ENCODE measurements at regions not wholly inside any gene's neighbourhood (a gene's known extent, or its start where the extent isn't known, plus 50 kb on each side); places are given as distances from the start of the nearest gene placed in this dataset.

DNA sequence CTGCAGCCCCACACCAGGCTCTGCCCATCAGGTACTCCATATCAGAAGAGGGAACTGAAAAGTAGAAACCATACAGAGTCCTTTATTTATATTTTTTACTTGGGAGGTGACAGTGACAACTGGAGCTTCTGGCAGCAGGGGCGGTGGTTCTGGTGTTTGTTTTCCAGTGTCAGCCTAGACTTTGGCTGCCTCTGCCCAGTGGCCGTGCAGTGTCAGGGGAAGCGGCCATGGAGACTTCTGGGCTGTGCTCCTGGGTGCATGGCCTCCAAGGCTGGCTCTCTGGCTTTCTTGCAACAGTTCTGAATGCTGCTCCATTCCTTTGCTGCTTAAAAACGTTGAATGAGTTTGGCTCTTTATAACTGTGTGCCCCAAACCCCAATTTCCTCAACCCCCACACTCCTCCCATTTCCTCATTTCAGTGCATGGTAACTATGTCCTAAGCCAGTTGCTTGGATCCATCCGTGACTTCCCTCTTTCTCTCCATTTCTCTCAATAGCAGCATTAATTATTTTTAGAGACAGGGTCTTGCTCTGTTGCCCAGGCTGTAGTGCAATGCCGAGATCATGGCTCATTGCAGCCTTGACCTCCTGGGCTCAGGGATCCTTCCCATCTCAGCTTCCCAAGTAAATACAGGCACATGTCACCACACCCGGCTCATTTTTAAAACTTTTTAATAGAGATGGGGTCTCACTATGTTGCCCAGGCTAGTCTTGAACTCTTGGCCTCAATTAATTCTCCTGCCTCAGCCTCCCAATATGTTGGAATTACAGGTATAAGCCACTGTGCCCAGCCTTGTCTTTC is 141.1 kb upstream of the SGK1 start:
- H3K4me3 ChIP-seq (ENCODE audit: extremely low read depth in 1 of 4, insufficient read depth in 2 of 4, low read depth in 3 of 4, low read length in 4 of 4) = no peak overlapping the region
- H2AFZ ChIP-seq (ENCODE audit: low read length) = no peak overlapping the region
- no peak overlapping the region for H2BK20ac ChIP-seq (ENCODE audit: low read length)
- H2BK120ac ChIP-seq (replicated peaks; ENCODE audit: low read depth, low read length) = no peak overlapping the region
- H3K27me3 ChIP-seq (replicated peaks in 1 of 4; ENCODE audit: control insufficient read depth in 3 of 4, extremely low read depth in 1 of 4, insufficient read depth in 3 of 4, low read length in 3 of 4) = no peaks in the 10 kb centered on the region
- POLR2A ChIA-PET (ENCODE audit: partially characterized antibody) = no interaction called here
- no peaks in the 10 kb centered on the region for H3K79me2 ChIP-seq (ENCODE audit: control insufficient read depth in 1 of 2, insufficient read depth in 2 of 2, low read length in 2 of 2)
- H3K23ac ChIP-seq (ENCODE audit: insufficient read length) = no peak overlapping the region
- CTCF ChIA-PET (ENCODE audit: partially characterized antibody) = interaction anchor here (0.7 to 1.2 kb wide), 2 partner anchors 182 to 221 kb away, joined by 3 to 5 read pairs; no protein-coding TSS in a partner anchor
- H2AK5ac ChIP-seq (ENCODE audit: low read depth, low read length) = no peak overlapping the region
- DNase-seq (ENCODE audit: low read depth in 1 of 2, low spot score in 2 of 2) (no peak), FAIRE-seq (no peak)
- H3K23me2 ChIP-seq (ENCODE audit: low read depth, low read length) = no peaks in the 10 kb centered on the region
- H3K36me3 ChIP-seq (ENCODE audit: control insufficient read depth in 2 of 4, insufficient read depth in 4 of 4, low read length in 3 of 4) = no peaks in the 10 kb centered on the region
- no peak overlapping the region for H4K91ac ChIP-seq (replicated peaks; ENCODE audit: insufficient read length, low read length)
- H4K20me1 ChIP-seq (replicated peaks in 1 of 2; ENCODE audit: control insufficient read depth in 1 of 2, insufficient read depth in 2 of 2, low read length in 2 of 2) = no peaks in the 10 kb centered on the region
- WGBS, 2 experiments (ENCODE audit: extremely low coverage in 1 of 2, insufficient coverage in 1 of 2, insufficient read length in 1 of 2, insufficient replicate concordance in 2 of 2, low coverage in 1 of 2, low lambda C conversion rate in 2 of 2, missing lambda C conversion rate in 1 of 2) = 84% methylated on average over 7 of the region's 7 CpGs; no CpG with 5 or more reads in 1 of the 2 experiments
- TF ChIP-seq RAD21 (IDR thresholded peaks at IDR 0.05 in 1 of 2, conservative IDR thresholded peaks at IDR 0.05 in 1 of 2; ENCODE audit: low read depth in 2 of 2, low read length in 2 of 2) = no peak
- no peak for TF ChIP-seq NANOG (IDR thresholded peaks at IDR 0.05; ENCODE audit: insufficient read depth, low read depth, low read length, poor library complexity, severe bottlenecking)
- TF ChIP-seq BCL11A (IDR thresholded peaks at IDR 0.05; ENCODE audit: low read depth in 2 of 2, low read length in 2 of 2) = no peak
- no peak for TF ChIP-seq MAFK (IDR thresholded peaks at IDR 0.05; ENCODE audit: low read depth, low read length)
- TF ChIP-seq, protein P1, sequence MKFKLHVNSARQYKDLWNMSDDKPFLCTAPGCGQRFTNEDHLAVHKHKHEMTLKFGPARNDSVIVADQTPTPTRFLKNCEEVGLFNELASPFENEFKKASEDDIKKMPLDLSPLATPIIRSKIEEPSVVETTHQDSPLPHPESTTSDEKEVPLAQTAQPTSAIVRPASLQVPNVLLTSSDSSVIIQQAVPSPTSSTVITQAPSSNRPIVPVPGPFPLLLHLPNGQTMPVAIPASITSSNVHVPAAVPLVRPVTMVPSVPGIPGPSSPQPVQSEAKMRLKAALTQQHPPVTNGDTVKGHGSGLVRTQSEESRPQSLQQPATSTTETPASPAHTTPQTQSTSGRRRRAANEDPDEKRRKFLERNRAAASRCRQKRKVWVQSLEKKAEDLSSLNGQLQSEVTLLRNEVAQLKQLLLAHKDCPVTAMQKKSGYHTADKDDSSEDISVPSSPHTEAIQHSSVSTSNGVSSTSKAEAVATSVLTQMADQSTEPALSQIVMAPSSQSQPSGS (IDR thresholded peaks at IDR 0.05; ENCODE audit: low read length) = no peak
- no peak for TF ChIP-seq GABPA (IDR thresholded peaks at IDR 0.05; ENCODE audit: borderline replicate concordance, insufficient read depth, low read length)
- TF ChIP-seq BACH1 (IDR thresholded peaks at IDR 0.05; ENCODE audit: low read length) = no peak
- H3K18ac ChIP-seq (ENCODE audit: extremely low read depth, low read length) = no peak overlapping the region
- H2BK5ac ChIP-seq (ENCODE audit: low read depth, low read length) = no peak overlapping the region
- peaks cover 0 to 5% (median 3%) of the 10 kb centered on the region in 4 experiments; a peak in 3 of 7 replicates for H3K4me1 ChIP-seq (replicated peaks in 1 of 4; ENCODE audit: control insufficient read depth in 3 of 4, insufficient read depth in 4 of 4, low read length in 3 of 4)
- H3K27ac ChIP-seq (ENCODE audit: low read depth, low read length) = no peak overlapping the region
- H3K14ac ChIP-seq (ENCODE audit: insufficient read length) = no peak overlapping the region
- H3K4me2 ChIP-seq (ENCODE audit: insufficient read depth in 1 of 2, low read depth in 2 of 2, low read length in 2 of 2) = no peak overlapping the region
- H4K5ac ChIP-seq (ENCODE audit: insufficient read length, low read depth, low read length) = no peak overlapping the region
- no peak overlapping the region for H3K9ac ChIP-seq (replicated peaks in 1 of 4; ENCODE audit: extremely low read depth in 1 of 4, low read depth in 3 of 4, low read length in 3 of 4)
- H2BK12ac ChIP-seq (ENCODE audit: low read depth, low read length) = no peak overlapping the region
- H3K4ac ChIP-seq (replicated peaks; ENCODE audit: insufficient read length, low read depth, low read length) = no peak overlapping the region
- H3K56ac ChIP-seq (replicated peaks; ENCODE audit: insufficient read length, low read depth, low read length) = no peak overlapping the region
- no peaks in the 10 kb centered on the region for H3K9me3 ChIP-seq (ENCODE audit: insufficient read depth in 2 of 2, low read depth in 1 of 2, low read length in 1 of 2)
- H4K8ac ChIP-seq (ENCODE audit: extremely low read depth, insufficient read depth, low read length) = no peak overlapping the region; the same call in 1 of the 2 replicates
- no peaks in the 10 kb centered on the region for H3K79me1 ChIP-seq (ENCODE audit: low read depth, low read length)
- H2BK15ac ChIP-seq (ENCODE audit: low read length) = no peak overlapping the region
